Testis (tissue), 2 donors: ENCODE measurements at regions not wholly inside any gene's neighbourhood (a gene's known extent, or its start where the extent isn't known, plus 50 kb on each side); places are given as distances from the start of the nearest gene placed in this dataset.

Experiments used
- DNase-seq: peaks from one replicate; pipeline ENCODE4 v3.0.0-alpha.2; 2019
- H3K27ac ChIP-seq, 2 donors: fragments of 200-600 bp; sonication (generic); one replicate each; pipeline ENCODE4 v1.5.1; 2019
- H3K27me3 ChIP-seq: fragments of 200-600 bp; sonication (generic); one replicate; pipeline ENCODE4 v1.5.1; 2019
- H3K36me3 ChIP-seq: fragments of 200-600 bp; sonication (generic); one replicate; pipeline ENCODE4 v1.5.1; 2017; ENCODE audit warnings: low read depth; ENCODE audit errors: missing control alignments
- H3K4me1 ChIP-seq: fragments of 200-600 bp; sonication (generic); one replicate; pipeline ENCODE4 v1.5.1; 2019
- H3K4me3 ChIP-seq, 2 donors: fragments of 200-600 bp; sonication (generic); one replicate each; pipeline ENCODE4 v1.5.1; 2017 to 2019
- H3K9me3 ChIP-seq: fragments of 200-600 bp; sonication (generic); one replicate; pipeline ENCODE4 v1.5.1; 2017
- POLR2A ChIP-seq: fragments of 450-650 bp; IDR thresholded peaks from one replicate; pipeline ENCODE4 v1.6.1; 2017; ENCODE audit warnings: antibody characterized with exemption, mild to moderate bottlenecking, moderate library complexity
- WGBS, 2 donors: methylation state at CpG; one replicate each; pipeline ENCODE4 v1.1.5; 2018; 5-methylcytosine and 5-hydroxymethylcytosine counted together
- intact Hi-C: fragments of 100-400 bp; cut with DNase I; formaldehyde crosslinking; loops from one replicate; pipeline ENCODE4 v1.15.1; 2023; ENCODE audit warnings: low total_unique reads
- TF ChIP-seq, protein P1 (sequence below), 3 experiments: fragments of 450-650 bp in 2 of 3; fragments of 200-600 bp in 1 of 3; sonication (generic) in 1 of 3; IDR thresholded peaks; one replicate each; pipeline ENCODE4 v1.5.1; 2016 to 2019; ENCODE audit warnings: antibody characterized with exemption in 3 of 3, mild to moderate bottlenecking in 2 of 3, moderate library complexity in 1 of 3

- H3K9me3 ChIP-seq: no peaks in the 10 kb centered on the region
- H3K4me1 ChIP-seq: peaks cover 20% of the 10 kb centered on the region
- peak overlapping the region; percentile 50 to 84 for H3K27ac ChIP-seq
- H3K27me3 ChIP-seq: no peaks in the 10 kb centered on the region
- TF ChIP-seq, protein P1, sequence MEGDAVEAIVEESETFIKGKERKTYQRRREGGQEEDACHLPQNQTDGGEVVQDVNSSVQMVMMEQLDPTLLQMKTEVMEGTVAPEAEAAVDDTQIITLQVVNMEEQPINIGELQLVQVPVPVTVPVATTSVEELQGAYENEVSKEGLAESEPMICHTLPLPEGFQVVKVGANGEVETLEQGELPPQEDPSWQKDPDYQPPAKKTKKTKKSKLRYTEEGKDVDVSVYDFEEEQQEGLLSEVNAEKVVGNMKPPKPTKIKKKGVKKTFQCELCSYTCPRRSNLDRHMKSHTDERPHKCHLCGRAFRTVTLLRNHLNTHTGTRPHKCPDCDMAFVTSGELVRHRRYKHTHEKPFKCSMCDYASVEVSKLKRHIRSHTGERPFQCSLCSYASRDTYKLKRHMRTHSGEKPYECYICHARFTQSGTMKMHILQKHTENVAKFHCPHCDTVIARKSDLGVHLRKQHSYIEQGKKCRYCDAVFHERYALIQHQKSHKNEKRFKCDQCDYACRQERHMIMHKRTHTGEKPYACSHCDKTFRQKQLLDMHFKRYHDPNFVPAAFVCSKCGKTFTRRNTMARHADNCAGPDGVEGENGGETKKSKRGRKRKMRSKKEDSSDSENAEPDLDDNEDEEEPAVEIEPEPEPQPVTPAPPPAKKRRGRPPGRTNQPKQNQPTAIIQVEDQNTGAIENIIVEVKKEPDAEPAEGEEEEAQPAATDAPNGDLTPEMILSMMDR (IDR thresholded peaks at IDR 0.05): no peak
- TF ChIP-seq POLR2A: no peak
- intact Hi-C loops: no loop called here
- no peaks in the 10 kb centered on the region for H3K36me3 ChIP-seq
- no peak overlapping the region for H3K4me3 ChIP-seq
- 37 to 38% methylated on average over 6 of the region's 6 CpGs for WGBS, 2 donors
- peak; percentile 72 for DNase-seq
These were observed 75.0 kb upstream of the RNU6-1 start for GRCh38 chr15:67914537-67915460.

- Histone ChIP-seq H3K36me3 (no peaks in the 10 kb centered on the region), H3K9me3 (no peaks in the 10 kb centered on the region), H3K27ac (peak overlapping the region; percentile 50 to 84), H3K27me3 (no peaks in the 10 kb centered on the region), H3K4me3 (no peak overlapping the region), H3K4me1 (peaks cover 20% of the 10 kb centered on the region)
- TF ChIP-seq, protein P1 (IDR thresholded peaks at IDR 0.05): no peak
- TF ChIP-seq POLR2A: no peak
- DNase-seq: peak; percentile 51
- 43 to 47% methylated on average over 7 of the region's 7 CpGs for WGBS, 2 donors
- intact Hi-C loops: no loop called here
These were observed 75.9 kb upstream of the RNU6-1 start for GRCh38 chr15:67915461-67916374.

DNA sequence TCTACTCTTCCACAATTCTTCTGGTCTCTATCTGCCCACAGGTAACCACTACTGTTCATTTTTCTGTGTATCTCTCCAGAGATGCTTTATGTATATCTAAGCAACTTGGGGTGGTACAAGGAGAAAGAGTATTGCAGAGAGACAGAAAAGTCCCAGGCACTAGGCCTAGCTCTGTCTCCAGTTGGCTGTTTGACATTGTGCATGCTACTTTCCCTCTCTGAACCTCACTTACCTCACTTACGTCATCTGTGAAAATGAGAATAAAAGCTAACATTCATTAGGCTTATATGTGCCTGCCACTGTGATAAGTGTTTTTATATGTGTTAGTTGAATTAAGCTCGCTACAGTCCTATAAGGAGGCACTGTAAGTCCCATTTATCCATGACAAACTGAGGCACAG is 76.7 kb upstream of the RNU6-1 start:
- intact Hi-C loops: no loop called here
- peak overlapping the region; percentile 13 to 84 for H3K27ac ChIP-seq
- H3K4me3 ChIP-seq: no peak overlapping the region
- no peaks in the 10 kb centered on the region for H3K36me3 ChIP-seq
- no peaks in the 10 kb centered on the region for H3K9me3 ChIP-seq
- H3K27me3 ChIP-seq: no peaks in the 10 kb centered on the region
- TF ChIP-seq POLR2A: no peak
- TF ChIP-seq, protein P1 (IDR thresholded peaks at IDR 0.05): no peak
- 46% methylated on average over 2 of the region's 2 CpGs for WGBS, 2 donors
- DNase-seq: no peak
- peaks cover 20% of the 10 kb centered on the region for H3K4me1 ChIP-seq

GRCh38 chr15:67917037-67917436 is 77.2 kb upstream of the RNU6-1 start:
- intact Hi-C loops: no loop called here
- TF ChIP-seq, protein P1 (IDR thresholded peaks at IDR 0.05): no peak
- no peak for TF ChIP-seq POLR2A
- H3K27ac ChIP-seq: peak overlapping the region in 1 of 2 donors; percentile 84
- H3K4me1 ChIP-seq: peaks cover 20% of the 10 kb centered on the region
- H3K9me3 ChIP-seq: no peaks in the 10 kb centered on the region
- H3K36me3 ChIP-seq: no peaks in the 10 kb centered on the region
- no peak overlapping the region for H3K4me3 ChIP-seq
- DNase-seq: no peak
- 82 to 83% methylated on average over 4 of the region's 4 CpGs for WGBS, 2 donors
- no peaks in the 10 kb centered on the region for H3K27me3 ChIP-seq
